Ishikawa (cell line): ENCODE measurements at regions not wholly inside any gene's neighbourhood (a gene's known extent, or its start where the extent isn't known, plus 50 kb on each side); places are given as distances from the start of the nearest gene placed in this dataset.

Experiments
- CEBPB ChIP-seq: IDR thresholded peaks from 2 replicates; pipeline ENCODE4 v1.6.1; 2012
- CREB1 ChIP-seq: IDR thresholded peaks from 2 replicates; pipeline ENCODE4 v1.6.1; 2012; ENCODE audit warnings: low read depth
- EGR1 ChIP-seq: IDR thresholded peaks from 2 replicates; pipeline ENCODE4 v1.6.1; 2012
- EP300 ChIP-seq: IDR thresholded peaks from 2 replicates; pipeline ENCODE4 v1.6.1; 2012; ENCODE audit warnings: borderline replicate concordance
- FOXM1 ChIP-seq: IDR thresholded peaks from 2 replicates; pipeline ENCODE4 v1.6.1; 2012; ENCODE audit warnings: low read depth, borderline replicate concordance
- MAX ChIP-seq: IDR thresholded peaks from 2 replicates; pipeline ENCODE4 v1.6.1; 2012
- NFIC ChIP-seq: IDR thresholded peaks from 2 replicates; pipeline ENCODE4 v1.6.1; 2012
- RAD21 ChIP-seq: IDR thresholded peaks from 2 replicates; pipeline ENCODE4 v1.6.1; 2012; ENCODE audit warnings: low read depth
- REST ChIP-seq: IDR thresholded peaks from 2 replicates; pipeline ENCODE4 v1.6.1; 2012; ENCODE audit warnings: low read depth, mild to moderate bottlenecking
- TAF1 ChIP-seq: IDR thresholded peaks from 2 replicates; pipeline ENCODE4 v1.6.1; 2012; ENCODE audit warnings: low read depth, mild to moderate bottlenecking
- TCF12 ChIP-seq: IDR thresholded peaks from 2 replicates; pipeline ENCODE4 v1.6.1; 2012; ENCODE audit warnings: low read depth
- TEAD4 ChIP-seq: IDR thresholded peaks from 2 replicates; pipeline ENCODE4 v1.6.1; 2012
- USF1 ChIP-seq: IDR thresholded peaks from 2 replicates; pipeline ENCODE4 v1.6.1; 2012
- YY1 ChIP-seq: IDR thresholded peaks from 2 replicates; pipeline ENCODE4 v1.6.1; 2012; ENCODE audit warnings: low read depth
- ZBTB7A ChIP-seq: IDR thresholded peaks from 2 replicates; pipeline ENCODE4 v1.6.1; 2012; ENCODE audit warnings: low read depth

- no peak for TF ChIP-seq REST
- no peak for TF ChIP-seq ZBTB7A
- TF ChIP-seq TAF1, result no peak
- no peak for TF ChIP-seq MAX
- TF ChIP-seq CREB1, result no peak
- no peak for TF ChIP-seq FOXM1
- TF ChIP-seq YY1, result no peak
- TF ChIP-seq USF1, result no peak
- TF ChIP-seq TCF12, result no peak
- no peak for TF ChIP-seq NFIC
These were observed 104.6 kb upstream of the KIF5B start for GRCh38 chr10:32160864-32161263.

- TF ChIP-seq EGR1, result no peak
- TF ChIP-seq TCF12, result no peak
- TF ChIP-seq CREB1, result no peak
- no peak for TF ChIP-seq YY1
- TF ChIP-seq MAX, result no peak
- no peak for TF ChIP-seq TAF1
- no peak for TF ChIP-seq FOXM1
These were observed 103.0 kb upstream of the KIF5B start for GRCh38 chr10:32159264-32159663.

GRCh38 chr10:32156031-32156495 lies 99.8 kb upstream of the KIF5B start:
- TF ChIP-seq CEBPB, result no peak
- TF ChIP-seq USF1, result no peak
- no peak for TF ChIP-seq RAD21
- TF ChIP-seq MAX, result no peak
- no peak for TF ChIP-seq EGR1
- no peak for TF ChIP-seq TAF1
- no peak for TF ChIP-seq TEAD4
- no peak for TF ChIP-seq NFIC
- TF ChIP-seq EP300, result no peak
- no peak for TF ChIP-seq YY1
- no peak for TF ChIP-seq ZBTB7A
- no peak for TF ChIP-seq TCF12

- no peak for TF ChIP-seq EGR1
- no peak for TF ChIP-seq RAD21
- no peak for TF ChIP-seq USF1
- no peak for TF ChIP-seq MAX
- no peak for TF ChIP-seq ZBTB7A
- no peak for TF ChIP-seq TEAD4
- TF ChIP-seq REST, result no peak
- no peak for TF ChIP-seq CEBPB
- TF ChIP-seq TAF1, result no peak
- no peak for TF ChIP-seq NFIC
- TF ChIP-seq TCF12, result no peak
- TF ChIP-seq EP300, result no peak
- no peak for TF ChIP-seq CREB1
- TF ChIP-seq FOXM1, result no peak
These were observed 98.9 kb upstream of the KIF5B start for GRCh38 chr10:32155075-32155516.

GRCh38 chr10:32153931-32154330 lies 97.7 kb upstream of the KIF5B start:
- TF ChIP-seq TCF12 (no peak), TEAD4 (no peak), FOXM1 (no peak), TAF1 (no peak), EGR1 (no peak), USF1 (no peak), NFIC (no peak), YY1 (no peak), ZBTB7A (no peak), MAX (no peak), CEBPB (no peak), RAD21 (no peak), REST (no peak), CREB1 (no peak), EP300 (no peak)
